Keratinocyte (primary cell): ENCODE measurements at regions not wholly inside any gene's neighbourhood (a gene's known extent, or its start where the extent isn't known, plus 50 kb on each side); places are given as distances from the start of the nearest gene placed in this dataset.

Source experiments
- DNase-seq: peaks from one replicate; pipeline ENCODE4 v3.0.0-alpha.2; 2011; ENCODE audit warnings: low read depth, missing footprints, low spot score
- FAIRE-seq: peaks from 2 replicates; lab custom pipeline; 2011; peaks lifted over from hg19 to GRCh38; lab: Jason Lieb, UNC
- H2AFZ ChIP-seq: 2 replicates; pipeline ENCODE4 v1.6.0; 2012; ENCODE audit warnings: low read length, control low read depth, inconsistent platforms; ENCODE audit not compliant: control insufficient read depth
- H3K27ac ChIP-seq: 2 replicates; pipeline ENCODE4 v1.5.1; 2011; ENCODE audit warnings: low read length; ENCODE audit not compliant: control insufficient read depth, insufficient read depth
- H3K27me3 ChIP-seq: 3 replicates; pipeline ENCODE4 v1.6.0; 2011; ENCODE audit warnings: low read length; ENCODE audit not compliant: control insufficient read depth, insufficient read depth; ENCODE audit errors: extremely low read depth
- H3K36me3 ChIP-seq, 2 experiments: 2 replicates in 1 of 2; 3 replicates in 1 of 2; pipeline ENCODE4 v1.5.1; 2011; ENCODE audit warnings: low read length in 2 of 2, mild to moderate bottlenecking in 1 of 2; ENCODE audit not compliant: control insufficient read depth in 2 of 2, insufficient read depth in 2 of 2; ENCODE audit errors: extremely low read depth in 1 of 2
- H3K4me1 ChIP-seq: 3 replicates; pipeline ENCODE4 v1.5.1; 2011; ENCODE audit warnings: low read length; ENCODE audit not compliant: control insufficient read depth, insufficient read depth; ENCODE audit errors: extremely low read depth
- H3K4me2 ChIP-seq: 3 replicates; pipeline ENCODE4 v1.6.0; 2011; ENCODE audit warnings: low read depth, low read length; ENCODE audit not compliant: control insufficient read depth, insufficient read depth; ENCODE audit errors: extremely low read depth
- H3K4me3 ChIP-seq, 3 experiments: fragments of 200-600 bp in 1 of 3; sonication (generic) in 1 of 3; 2 replicates in 2 of 3; 3 replicates in 1 of 3; pipeline ENCODE4 v1.5.1; 2011 to 2016; ENCODE audit warnings: low read length in 3 of 3, mild to moderate bottlenecking in 3 of 3, control low read depth in 2 of 3, inconsistent platforms in 1 of 3, low read depth in 1 of 3, mixed read lengths in 1 of 3, mixed run types in 1 of 3, moderate library complexity in 1 of 3; ENCODE audit not compliant: control insufficient read depth in 2 of 3, insufficient read depth in 2 of 3; ENCODE audit errors: extremely low read depth in 1 of 3
- H3K79me2 ChIP-seq: 2 replicates; pipeline ENCODE4 v1.6.0; 2012; ENCODE audit warnings: low read length; ENCODE audit not compliant: control insufficient read depth, insufficient read depth
- H3K9ac ChIP-seq: 3 replicates; pipeline ENCODE4 v1.6.0; 2011; ENCODE audit warnings: low read length; ENCODE audit not compliant: control insufficient read depth, insufficient read depth; ENCODE audit errors: extremely low read depth
- H3K9me1 ChIP-seq: 3 replicates; pipeline ENCODE4 v1.6.0; 2011; ENCODE audit warnings: low read length; ENCODE audit not compliant: control insufficient read depth, insufficient read depth; ENCODE audit errors: extremely low read depth
- H3K9me3 ChIP-seq: 2 replicates; pipeline ENCODE4 v1.5.1; 2012; ENCODE audit warnings: low read depth, low read length; ENCODE audit not compliant: control insufficient read depth
- H4K20me1 ChIP-seq: 3 replicates; pipeline ENCODE4 v1.6.0; 2011; ENCODE audit warnings: low read length; ENCODE audit not compliant: control insufficient read depth, insufficient read depth; ENCODE audit errors: extremely low read depth
- EZH2 ChIP-seq: IDR thresholded peaks from one replicate; pipeline ENCODE4 v1.6.1; 2012; ENCODE audit warnings: inconsistent platforms, mild to moderate bottlenecking, low read length, moderate library complexity
- dilution Hi-C: fragments of 300-500 bp; cut with MboI; formaldehyde crosslinking; loops from one replicate; pipeline ENCODE4 v1.7.0; 2020; ENCODE audit warnings: low sequenced_read_pairs; ENCODE audit not compliant: extremely low pct_ligation_motif_present
- TF ChIP-seq, protein P1 (sequence below), 3 experiments: IDR thresholded peaks in 1 of 3; conservative IDR thresholded peaks in 1 of 3; optimal IDR thresholded peaks in 1 of 3; 2 replicates in 2 of 3; 3 replicates in 1 of 3; pipeline versions ENCODE3 to v1.5.1; 2011; ENCODE audit warnings: low read length in 3 of 3, mild to moderate bottlenecking in 3 of 3, moderate library complexity in 2 of 3, control low read depth in 1 of 3, inconsistent platforms in 1 of 3; ENCODE audit not compliant: insufficient read depth in 2 of 3; ENCODE audit errors: extremely low read depth in 1 of 3

DNA sequence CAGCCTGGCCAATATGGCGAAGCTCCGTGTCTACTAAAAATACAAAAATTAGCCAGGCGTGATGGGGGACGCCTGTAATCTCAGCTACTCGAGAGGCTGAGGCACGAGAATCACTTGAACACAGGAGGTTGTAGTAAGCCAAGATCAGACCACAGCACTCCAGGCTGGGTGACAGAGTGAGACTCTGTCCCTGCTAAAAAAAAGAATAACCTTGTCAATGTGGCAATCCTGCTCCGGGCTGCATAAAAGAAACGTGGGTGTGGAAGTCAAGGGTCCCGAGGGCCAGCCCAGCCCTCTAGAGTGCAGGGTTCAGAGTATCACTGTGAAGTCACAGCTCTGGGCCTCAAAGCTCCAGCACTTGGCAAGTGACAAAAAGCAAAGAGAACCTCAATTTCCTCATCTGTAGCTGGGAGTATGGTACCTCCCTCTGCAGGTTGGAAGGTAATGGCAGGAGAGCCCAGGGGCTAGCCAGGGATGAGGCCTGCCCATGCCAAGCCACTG, 73.5 kb upstream of the IQSEC1 start:
- no peak overlapping the region for H3K4me3 ChIP-seq
- FAIRE-seq (no peak), DNase-seq (no peak)
- TF ChIP-seq EZH2: no peak
- TF ChIP-seq, protein P1, sequence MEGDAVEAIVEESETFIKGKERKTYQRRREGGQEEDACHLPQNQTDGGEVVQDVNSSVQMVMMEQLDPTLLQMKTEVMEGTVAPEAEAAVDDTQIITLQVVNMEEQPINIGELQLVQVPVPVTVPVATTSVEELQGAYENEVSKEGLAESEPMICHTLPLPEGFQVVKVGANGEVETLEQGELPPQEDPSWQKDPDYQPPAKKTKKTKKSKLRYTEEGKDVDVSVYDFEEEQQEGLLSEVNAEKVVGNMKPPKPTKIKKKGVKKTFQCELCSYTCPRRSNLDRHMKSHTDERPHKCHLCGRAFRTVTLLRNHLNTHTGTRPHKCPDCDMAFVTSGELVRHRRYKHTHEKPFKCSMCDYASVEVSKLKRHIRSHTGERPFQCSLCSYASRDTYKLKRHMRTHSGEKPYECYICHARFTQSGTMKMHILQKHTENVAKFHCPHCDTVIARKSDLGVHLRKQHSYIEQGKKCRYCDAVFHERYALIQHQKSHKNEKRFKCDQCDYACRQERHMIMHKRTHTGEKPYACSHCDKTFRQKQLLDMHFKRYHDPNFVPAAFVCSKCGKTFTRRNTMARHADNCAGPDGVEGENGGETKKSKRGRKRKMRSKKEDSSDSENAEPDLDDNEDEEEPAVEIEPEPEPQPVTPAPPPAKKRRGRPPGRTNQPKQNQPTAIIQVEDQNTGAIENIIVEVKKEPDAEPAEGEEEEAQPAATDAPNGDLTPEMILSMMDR (optimal IDR thresholded peaks at IDR 0.05 in 1 of 3, IDR thresholded peaks at IDR 0.05 in 1 of 3, conservative IDR thresholded peaks at IDR 0.05 in 1 of 3; ENCODE audit: extremely low read depth in 1 of 3, insufficient read depth in 2 of 3, low read length in 3 of 3): no peak
- H3K9ac ChIP-seq: no peak overlapping the region
- dilution Hi-C loops: no loop called here
- H3K4me1 ChIP-seq: no peaks in the 10 kb centered on the region
- H3K36me3 ChIP-seq: no peaks in the 10 kb centered on the region
- no peak overlapping the region for H3K27ac ChIP-seq
- H3K9me3 ChIP-seq: no peaks in the 10 kb centered on the region
- peaks cover 2% of the 10 kb centered on the region for H4K20me1 ChIP-seq
- H3K79me2 ChIP-seq: no peaks in the 10 kb centered on the region
- H3K27me3 ChIP-seq: no peaks in the 10 kb centered on the region
- H3K4me2 ChIP-seq: no peak overlapping the region
- no peak overlapping the region for H2AFZ ChIP-seq
- no peaks in the 10 kb centered on the region for H3K9me1 ChIP-seq

DNA sequence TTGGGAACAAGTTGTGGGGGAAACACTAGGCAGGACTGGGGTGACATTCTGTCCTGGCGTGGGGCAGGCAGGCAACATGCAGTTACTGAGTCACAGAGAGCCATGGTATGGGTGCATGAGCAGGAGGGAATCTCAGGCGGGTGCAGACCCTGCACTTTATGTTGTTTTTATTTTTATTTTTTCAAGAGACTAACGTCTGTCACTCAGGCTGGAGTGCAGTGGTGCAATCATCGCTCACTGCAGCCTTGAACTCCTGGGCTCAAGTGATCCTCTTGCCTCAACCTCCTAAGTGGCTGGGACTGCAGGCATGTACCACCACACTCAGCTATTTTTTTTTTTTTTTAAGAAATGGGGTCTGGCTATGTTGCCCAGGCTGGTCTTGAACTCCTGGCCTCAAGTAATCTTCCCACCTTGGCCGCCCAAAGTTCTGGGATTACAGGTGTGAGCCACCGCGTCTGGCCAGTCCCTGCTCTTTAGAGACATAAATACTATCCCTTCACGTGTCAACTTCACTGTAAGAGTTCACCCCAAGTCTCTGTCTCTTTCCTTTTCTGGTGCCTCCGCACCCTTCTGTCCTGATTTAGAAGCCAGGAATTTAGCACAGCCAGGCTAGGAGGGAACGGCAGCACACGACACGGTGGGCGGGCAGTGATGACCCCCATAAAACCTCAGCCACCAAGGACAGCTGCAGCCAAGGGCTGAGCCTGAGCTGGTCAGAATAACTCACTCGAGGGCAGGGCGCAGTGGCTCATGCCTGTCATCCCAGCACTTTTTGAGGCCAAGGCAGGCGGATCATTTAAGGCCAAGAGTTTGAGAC, 72.8 kb upstream of the IQSEC1 start:
- H3K9me3 ChIP-seq: no peaks in the 10 kb centered on the region
- H3K4me2 ChIP-seq: no peak overlapping the region
- H3K27me3 ChIP-seq: no peaks in the 10 kb centered on the region
- H4K20me1 ChIP-seq: peaks cover 2% of the 10 kb centered on the region
- H3K9ac ChIP-seq: no peak overlapping the region
- no peak overlapping the region for H2AFZ ChIP-seq
- FAIRE-seq (no peak), DNase-seq (no peak)
- dilution Hi-C loops: no loop called here
- H3K79me2 ChIP-seq: no peaks in the 10 kb centered on the region
- no peaks in the 10 kb centered on the region for H3K9me1 ChIP-seq
- no peak overlapping the region for H3K27ac ChIP-seq
- H3K36me3 ChIP-seq: no peaks in the 10 kb centered on the region
- H3K4me1 ChIP-seq: no peaks in the 10 kb centered on the region
- no peak for TF ChIP-seq EZH2
- TF ChIP-seq, protein P1 (optimal IDR thresholded peaks at IDR 0.05 in 1 of 3, IDR thresholded peaks at IDR 0.05 in 1 of 3, conservative IDR thresholded peaks at IDR 0.05 in 1 of 3; ENCODE audit: extremely low read depth in 1 of 3, insufficient read depth in 2 of 3, low read length in 3 of 3): no peak
- no peak overlapping the region for H3K4me3 ChIP-seq
